K562 (cell line): ENCODE measurements at regions not wholly inside any gene's neighbourhood (a gene's known extent, or its start where the extent isn't known, plus 50 kb on each side); places are given as distances from the start of the nearest gene placed in this dataset.

Experiments used
- ATAC-seq: fragments of 200-7000 bp; cut with Tn5 transposase; 3 replicates; pipeline ENCODE4 v1.9.1; 2020; ENCODE audit warnings: moderate library complexity
- BruUV-seq: library from RNA; stranded (reverse); fragments of 400-500 nt; replicated peaks from 2 replicates; lab custom pipeline; 2021; lab: Mats Ljungman, UMichigan
- CTCF ChIA-PET: fragments of 300-600 bp; formaldehyde crosslinking; extraction: SDS; loops from one replicate; lab custom pipeline; 2021; ENCODE audit warnings: low intra/inter-chr PET ratio; lab: Yijun Ruan, JAX
- POLR2A ChIA-PET: fragments of 300-600, 350-650 bp; sonication (Branson Sonifier 250); formaldehyde crosslinking; extraction: SDS; loops from one replicate; lab custom pipeline; 2021; ENCODE audit warnings: antibody characterized with exemption, inconsistent platforms; lab: Yijun Ruan, JAX
- DNase-seq, 4 experiments: peaks; one replicate each; pipeline versions ENCODE4 v3.0.0 to v3.0.0-alpha.2; 2011 to 2018; ENCODE audit warnings: low spot score in 3 of 4, mixed read lengths in 3 of 4; ENCODE audit errors: extremely low read depth in 1 of 4
- FAIRE-seq: peaks from 2 replicates; lab custom pipeline; 2011; peaks lifted over from hg19 to GRCh38; lab: Jason Lieb, UNC
- H2AFZ ChIP-seq: 2 replicates; pipeline ENCODE4 v1.6.0; 2011; ENCODE audit warnings: low read depth, low read length, control low read depth, inconsistent platforms
- H3K27ac ChIP-seq: fragments of 200-600 bp; 3 replicates; pipeline ENCODE4 v1.8.0; 2011; ENCODE audit warnings: low read depth, mild to moderate bottlenecking, control low read depth, inconsistent platforms, low read length, moderate library complexity, mixed read lengths; ENCODE audit errors: extremely low read depth
- H3K27me3 ChIP-seq, 2 experiments: fragments of 300-600 bp in 1 of 2; 2 replicates in 1 of 2; 3 replicates in 1 of 2; pipeline versions ENCODE4 v1.6.0 to v1.8.0; 2011; ENCODE audit warnings: inconsistent platforms in 2 of 2, low read length in 2 of 2, mild to moderate bottlenecking in 1 of 2, mixed read lengths in 1 of 2, moderate library complexity in 1 of 2; ENCODE audit not compliant: control insufficient read depth in 2 of 2, insufficient read depth in 2 of 2
- H3K36me3 ChIP-seq: fragments of 300-600 bp; 3 replicates; pipeline ENCODE4 v1.8.0; 2011; ENCODE audit warnings: mild to moderate bottlenecking, low read length, inconsistent platforms; ENCODE audit not compliant: control insufficient read depth, insufficient read depth
- H3K4me1 ChIP-seq, 2 experiments: fragments of 200-600 bp in 1 of 2; replicated peaks in 1 of 2; 2 replicates in 1 of 2; 3 replicates in 1 of 2; pipeline versions ENCODE4 v1.5.1 to v1.8.0; 2011; ENCODE audit warnings: inconsistent platforms in 2 of 2, low read length in 2 of 2, mild to moderate bottlenecking in 1 of 2, mixed read lengths in 1 of 2, moderate library complexity in 1 of 2; ENCODE audit not compliant: control insufficient read depth in 2 of 2, insufficient read depth in 2 of 2
- H3K4me2 ChIP-seq: 2 replicates; pipeline ENCODE4 v1.6.1; 2011; ENCODE audit warnings: low read length, control low read depth, inconsistent platforms, mixed read lengths; ENCODE audit not compliant: insufficient read depth
- H3K4me3 ChIP-seq: fragments of 200-600 bp; sonication (generic), shearing (Covaris generic); 2 replicates; pipeline ENCODE4 v1.5.1; 2016; ENCODE audit warnings: control low read depth, inconsistent platforms
- H3K79me2 ChIP-seq: fragments of 200-600 bp; 3 replicates; pipeline ENCODE4 v1.8.0; 2011; ENCODE audit warnings: low read length, inconsistent platforms; ENCODE audit not compliant: control insufficient read depth, insufficient read depth
- H3K9ac ChIP-seq, 2 experiments: 2 replicates each; pipeline versions ENCODE4 v1.6.0 to v1.6.1; 2011; ENCODE audit warnings: low read depth in 2 of 2, low read length in 2 of 2, control low read depth in 1 of 2, inconsistent platforms in 1 of 2, mild to moderate bottlenecking in 1 of 2, mixed read lengths in 1 of 2; ENCODE audit not compliant: insufficient read depth in 1 of 2
- H3K9me1 ChIP-seq: one replicate; pipeline ENCODE4 v1.6.0; 2011; ENCODE audit warnings: inconsistent platforms, mild to moderate bottlenecking, low read length, moderate library complexity; ENCODE audit not compliant: control insufficient read depth, insufficient read depth
- H3K9me3 ChIP-seq: replicated peaks from 2 replicates; pipeline ENCODE4 v1.5.1; 2011; ENCODE audit warnings: low read depth, low read length, inconsistent platforms; ENCODE audit not compliant: control insufficient read depth, insufficient read depth
- H4K20me1 ChIP-seq: replicated peaks from 2 replicates; pipeline ENCODE4 v1.6.1; 2011; ENCODE audit warnings: low read length, inconsistent platforms, mixed read lengths; ENCODE audit not compliant: control insufficient read depth, insufficient read depth
- BACH1 ChIP-seq: fragments of 200-800 bp; sonication (Bioruptor generic); IDR thresholded peaks from 2 replicates; pipeline ENCODE4 v1.6.1; 2016; ENCODE audit warnings: missing genetic modification characterization, missing compliant biosample characterization
- BMI1 ChIP-seq: fragments of 150-350 bp; IDR thresholded peaks from 2 replicates; pipeline ENCODE4 v1.6.1; 2014; ENCODE audit warnings: low read length
- C11orf30 ChIP-seq: fragments of 450-650 bp; IDR thresholded peaks from 2 replicates; pipeline ENCODE4 v1.6.1; 2016; ENCODE audit warnings: low read depth, mild to moderate bottlenecking
- ETV5 ChIP-seq: sonication (generic); formaldehyde crosslinking; IDR thresholded peaks from 2 replicates; pipeline ENCODE4 v1.4.0; 2020; ENCODE audit warnings: low read depth, mild to moderate bottlenecking, missing genetic modification reagents
- MCM3 ChIP-seq: fragments of 450-650 bp; IDR thresholded peaks from 2 replicates; pipeline ENCODE4 v1.6.1; 2016
- NFATC3 ChIP-seq: fragments of 450-650 bp; IDR thresholded peaks from 2 replicates; pipeline ENCODE4 v1.6.1; 2017; ENCODE audit warnings: mild to moderate bottlenecking
- PHB2 ChIP-seq: fragments of 450-650 bp; IDR thresholded peaks from 2 replicates; pipeline ENCODE4 v1.6.1; 2017; ENCODE audit warnings: low read depth
- SPI1 ChIP-seq: IDR thresholded peaks from 2 replicates; pipeline ENCODE4 v1.6.1; 2011; ENCODE audit warnings: low read depth, low read length, control low read depth, borderline replicate concordance
- THRB ChIP-seq: fragments of 450-650 bp; formaldehyde crosslinking; conservative IDR thresholded peaks from 2 replicates; pipeline ENCODE4 v1.4.0; 2022; ENCODE audit warnings: mild to moderate bottlenecking, missing genetic modification characterization
- TRIM25 ChIP-seq: fragments of 450-650 bp; IDR thresholded peaks from 2 replicates; pipeline ENCODE4 v1.7.0; 2016; ENCODE audit warnings: borderline replicate concordance
- ZBED1 ChIP-seq: IDR thresholded peaks from 2 replicates; pipeline ENCODE4 v1.6.1; 2014
- ZBTB7A ChIP-seq: IDR thresholded peaks from 2 replicates; pipeline ENCODE4 v1.6.1; 2011; ENCODE audit warnings: low read depth, mild to moderate bottlenecking, low read length, moderate library complexity, borderline replicate concordance; ENCODE audit not compliant: control insufficient read depth
- ZFX ChIP-seq: sonication (generic); formaldehyde crosslinking; IDR thresholded peaks from 2 replicates; pipeline ENCODE4 v1.8.0; 2022; ENCODE audit warnings: mild to moderate bottlenecking, missing genetic modification reagents, moderate library complexity
- ZNF12 ChIP-seq: sonication (generic); formaldehyde crosslinking; IDR thresholded peaks from 2 replicates; pipeline ENCODE4 v1.4.0; 2020; ENCODE audit warnings: mild to moderate bottlenecking, missing genetic modification reagents
- ZNF655 ChIP-seq: fragments of 250-450 bp; sonication (Bioruptor Pico); IDR thresholded peaks from 2 replicates; pipeline ENCODE4 v1.5.0; 2021
- ZNF668 ChIP-seq: fragments of 250-450 bp; sonication (Bioruptor Pico); IDR thresholded peaks from 2 replicates; pipeline ENCODE4 v1.8.0; 2022; ENCODE audit warnings: mild to moderate bottlenecking, inconsistent platforms
- ZNF830 ChIP-seq: fragments of 250-450 bp; sonication (Bioruptor Pico); IDR thresholded peaks from 2 replicates; pipeline ENCODE4 v1.5.0; 2021; ENCODE audit warnings: mild to moderate bottlenecking
- WGBS: fragments of 100-300 bp; shearing (Covaris generic); methylation state at CpG from one replicate; pipeline ENCODE4 v1.1.6; 2016; ENCODE audit warnings: low coverage, mixed read lengths; ENCODE audit not compliant: insufficient coverage; ENCODE audit errors: missing lambda C conversion rate; 5-methylcytosine and 5-hydroxymethylcytosine counted together
- in situ Hi-C: fragments of 300-500 bp; cut with MboI; formaldehyde crosslinking; loops from 4 replicates; pipeline ENCODE4 v1.15.0; 2018; ENCODE audit warnings: inconsistent platforms, mixed read lengths
- intact Hi-C: fragments of 100-400 bp; cut with micrococcal nuclease; formaldehyde crosslinking; loops from 2 replicates; pipeline ENCODE4 v1.14.2; 2022

GRCh38 chr6:86780923-86781322 lies 156.4 kb upstream of the HTR1E start:
- Histone ChIP-seq H4K20me1 (no peaks in the 10 kb centered on the region), H3K4me2 (no peak overlapping the region), H3K36me3 (no peaks in the 10 kb centered on the region), H3K79me2 (no peaks in the 10 kb centered on the region), H3K9me3 (no peaks in the 10 kb centered on the region), H3K4me3 (no peak overlapping the region), H3K9me1 (no peaks in the 10 kb centered on the region), H3K27ac (no peak overlapping the region), H3K27me3 (no peaks in the 10 kb centered on the region), H3K9ac (no peak overlapping the region), H3K4me1 (no peaks in the 10 kb centered on the region), H2AFZ (no peak overlapping the region)
- no peak for TF ChIP-seq PHB2
- TF ChIP-seq ZFX: no peak
- TF ChIP-seq NFATC3: no peak
- no peak for TF ChIP-seq TRIM25
- TF ChIP-seq ZNF830 (CRISPR knock-in tag): no peak
- TF ChIP-seq ZNF668 (CRISPR knock-in tag): no peak
- TF ChIP-seq ZBTB7A: no peak
- no peak for TF ChIP-seq C11orf30
- TF ChIP-seq SPI1: no peak
- TF ChIP-seq BMI1: no peak
- no peak for TF ChIP-seq THRB (CRISPR knock-in tag)
- no peak for TF ChIP-seq ETV5 (CRISPR knock-in tag)
- TF ChIP-seq ZBED1: no peak
- no peak for TF ChIP-seq MCM3
- TF ChIP-seq ZNF655: no peak
- no peak for TF ChIP-seq BACH1
- TF ChIP-seq ZNF12: no peak
- in situ Hi-C loops: no loop called here
- FAIRE-seq (no peak), ATAC-seq (no peak), DNase-seq (no peak)
- intact Hi-C loops: no loop called here
- no TSS peak for BruUV-seq
- 0% methylated on average over 2 of the region's 2 CpGs for WGBS
- CTCF ChIA-PET: no interaction called here
- POLR2A ChIA-PET: no interaction called here
